Ishikawa (cell line): ENCODE measurements at regions not wholly inside any gene's neighbourhood (a gene's known extent, or its start where the extent isn't known, plus 50 kb on each side); places are given as distances from the start of the nearest gene placed in this dataset.

ENCODE experiments used
- CEBPB ChIP-seq: IDR thresholded peaks from 2 replicates; pipeline ENCODE4 v1.6.1; 2012
- CREB1 ChIP-seq: IDR thresholded peaks from 2 replicates; pipeline ENCODE4 v1.6.1; 2012; ENCODE audit warnings: low read depth
- EGR1 ChIP-seq: IDR thresholded peaks from 2 replicates; pipeline ENCODE4 v1.6.1; 2012
- EP300 ChIP-seq: IDR thresholded peaks from 2 replicates; pipeline ENCODE4 v1.6.1; 2012; ENCODE audit warnings: borderline replicate concordance
- FOXM1 ChIP-seq: IDR thresholded peaks from 2 replicates; pipeline ENCODE4 v1.6.1; 2012; ENCODE audit warnings: low read depth, borderline replicate concordance
- MAX ChIP-seq: IDR thresholded peaks from 2 replicates; pipeline ENCODE4 v1.6.1; 2012
- NFIC ChIP-seq: IDR thresholded peaks from 2 replicates; pipeline ENCODE4 v1.6.1; 2012
- RAD21 ChIP-seq: IDR thresholded peaks from 2 replicates; pipeline ENCODE4 v1.6.1; 2012; ENCODE audit warnings: low read depth
- TAF1 ChIP-seq: IDR thresholded peaks from 2 replicates; pipeline ENCODE4 v1.6.1; 2012; ENCODE audit warnings: low read depth, mild to moderate bottlenecking
- TCF12 ChIP-seq: IDR thresholded peaks from 2 replicates; pipeline ENCODE4 v1.6.1; 2012; ENCODE audit warnings: low read depth
- TEAD4 ChIP-seq: IDR thresholded peaks from 2 replicates; pipeline ENCODE4 v1.6.1; 2012
- USF1 ChIP-seq: IDR thresholded peaks from 2 replicates; pipeline ENCODE4 v1.6.1; 2012
- YY1 ChIP-seq: IDR thresholded peaks from 2 replicates; pipeline ENCODE4 v1.6.1; 2012; ENCODE audit warnings: low read depth
- ZBTB7A ChIP-seq: IDR thresholded peaks from 2 replicates; pipeline ENCODE4 v1.6.1; 2012; ENCODE audit warnings: low read depth
- TF ChIP-seq, protein P1 (sequence below): IDR thresholded peaks from 2 replicates; pipeline ENCODE4 v1.6.1; 2012; ENCODE audit warnings: low read depth, mild to moderate bottlenecking

DNA sequence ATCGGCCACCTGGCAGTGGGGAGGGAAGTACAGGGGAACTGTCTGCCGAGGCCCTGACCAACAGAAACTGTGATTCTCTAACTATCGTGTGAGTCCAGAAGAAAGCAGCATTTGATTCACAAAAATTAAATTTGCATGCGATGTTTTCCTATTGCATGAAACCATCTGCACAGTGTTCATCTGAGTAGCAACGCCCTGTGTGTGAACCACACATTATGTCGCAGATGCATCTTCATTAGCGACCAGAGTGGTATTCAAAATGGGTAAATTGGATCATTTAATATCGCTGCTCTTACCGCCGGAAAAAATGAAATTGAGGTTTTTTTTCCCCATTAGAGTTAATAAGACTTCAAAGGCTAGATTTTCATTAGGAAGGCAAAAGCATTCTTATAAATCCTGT, 260.6 kb downstream of the ABCC12 start:
- TF ChIP-seq EP300 (no peak), EGR1 (no peak), RAD21 (no peak), TEAD4 (no peak), CEBPB (no peak), MAX (no peak), TCF12 (no peak), CREB1 (no peak), USF1 (no peak), TAF1 (no peak), NFIC (no peak), ZBTB7A (no peak)
- TF ChIP-seq, protein P1, sequence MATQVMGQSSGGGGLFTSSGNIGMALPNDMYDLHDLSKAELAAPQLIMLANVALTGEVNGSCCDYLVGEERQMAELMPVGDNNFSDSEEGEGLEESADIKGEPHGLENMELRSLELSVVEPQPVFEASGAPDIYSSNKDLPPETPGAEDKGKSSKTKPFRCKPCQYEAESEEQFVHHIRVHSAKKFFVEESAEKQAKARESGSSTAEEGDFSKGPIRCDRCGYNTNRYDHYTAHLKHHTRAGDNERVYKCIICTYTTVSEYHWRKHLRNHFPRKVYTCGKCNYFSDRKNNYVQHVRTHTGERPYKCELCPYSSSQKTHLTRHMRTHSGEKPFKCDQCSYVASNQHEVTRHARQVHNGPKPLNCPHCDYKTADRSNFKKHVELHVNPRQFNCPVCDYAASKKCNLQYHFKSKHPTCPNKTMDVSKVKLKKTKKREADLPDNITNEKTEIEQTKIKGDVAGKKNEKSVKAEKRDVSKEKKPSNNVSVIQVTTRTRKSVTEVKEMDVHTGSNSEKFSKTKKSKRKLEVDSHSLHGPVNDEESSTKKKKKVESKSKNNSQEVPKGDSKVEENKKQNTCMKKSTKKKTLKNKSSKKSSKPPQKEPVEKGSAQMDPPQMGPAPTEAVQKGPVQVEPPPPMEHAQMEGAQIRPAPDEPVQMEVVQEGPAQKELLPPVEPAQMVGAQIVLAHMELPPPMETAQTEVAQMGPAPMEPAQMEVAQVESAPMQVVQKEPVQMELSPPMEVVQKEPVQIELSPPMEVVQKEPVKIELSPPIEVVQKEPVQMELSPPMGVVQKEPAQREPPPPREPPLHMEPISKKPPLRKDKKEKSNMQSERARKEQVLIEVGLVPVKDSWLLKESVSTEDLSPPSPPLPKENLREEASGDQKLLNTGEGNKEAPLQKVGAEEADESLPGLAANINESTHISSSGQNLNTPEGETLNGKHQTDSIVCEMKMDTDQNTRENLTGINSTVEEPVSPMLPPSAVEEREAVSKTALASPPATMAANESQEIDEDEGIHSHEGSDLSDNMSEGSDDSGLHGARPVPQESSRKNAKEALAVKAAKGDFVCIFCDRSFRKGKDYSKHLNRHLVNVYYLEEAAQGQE: no peak

- TF ChIP-seq YY1 (no peak), ZBTB7A (no peak), MAX (no peak), RAD21 (no peak), TEAD4 (no peak), USF1 (no peak), EGR1 (no peak), TCF12 (no peak), FOXM1 (no peak), CEBPB (no peak), CREB1 (no peak)
- TF ChIP-seq, protein P1: no peak
Measured at GRCh38 chr16:47892999-47893398, 262.8 kb downstream of the ABCC12 start.

GRCh38 chr16:47888734-47889133, 267.1 kb downstream of the ABCC12 start:
- TF ChIP-seq YY1: no peak
- no peak for TF ChIP-seq TCF12
- no peak for TF ChIP-seq EGR1

- peak; percentile 84 for TF ChIP-seq USF1
- peak; percentile 92 for TF ChIP-seq TEAD4
- no peak for TF ChIP-seq FOXM1
- TF ChIP-seq NFIC: no peak
- TF ChIP-seq ZBTB7A: no peak
- no peak for TF ChIP-seq TAF1
- no peak for TF ChIP-seq RAD21
- peak; percentile 67 for TF ChIP-seq MAX
- TF ChIP-seq, protein P1: no peak
Measured at GRCh38 chr16:47888142-47888541, 267.7 kb downstream of the ABCC12 start.

GRCh38 chr16:47887496-47887895, 268.3 kb downstream of the ABCC12 start:
- TF ChIP-seq CREB1: no peak
- 0 out of 2 replicates have a peak, but pooled peaks have one; percentile 24 for TF ChIP-seq TEAD4
- TF ChIP-seq MAX: peak; percentile 28; the same call in 1 of the 2 replicates
